ENCODE measurements at regions not wholly inside any gene's neighbourhood (a gene's known extent, or its start where the extent isn't known, plus 50 kb on each side); places are given as distances from the start of the nearest gene placed in this dataset.

GRCh38 chr2:150319085-150319484 lies 168.4 kb downstream of the RND3 start:
- DNase-seq (ENCODE audit: low read depth, low spot score) = no peak
- Histone ChIP-seq H3K27ac (ENCODE audit: low read length) (no peak overlapping the region), H3K27me3 (ENCODE audit: control insufficient read depth, insufficient read depth, low read length) (no peaks in the 10 kb centered on the region), H3K4me3 (ENCODE audit: low read depth in 2 of 2, low read length in 2 of 2) (no peak overlapping the region), H3K36me3 (ENCODE audit: control insufficient read depth, insufficient read depth, low read length) (no peaks in the 10 kb centered on the region), H3K9me3 (ENCODE audit: control insufficient read depth, insufficient read depth, low read depth, low read length) (no peaks in the 10 kb centered on the region), H3K4me1 (ENCODE audit: control insufficient read depth, insufficient read depth, low read length) (no peaks in the 10 kb centered on the region)
- intact Hi-C loops (cut with micrococcal nuclease; ENCODE audit: unreplicated experiment) (no loop called here), in situ Hi-C loops (cut with HindIII; ENCODE audit: low pct_unique_long_range_greater_than_20kb, low sequenced_read_pairs) (no loop called here)
- ChIA-PET POLR2A (no interaction called here), CTCF (no interaction called here)
- BruUV-seq (replicated peaks) = no TSS peak
- TF ChIP-seq REST (IDR thresholded peaks at IDR 0.05; ENCODE audit: insufficient read depth in 1 of 2, low read depth in 2 of 2, low read length in 1 of 2) (no peak), POLR2AphosphoS5 (IDR thresholded peaks at IDR 0.05; ENCODE audit: low read depth, low read length) (no peak), SIN3A (IDR thresholded peaks at IDR 0.05; ENCODE audit: borderline replicate concordance, insufficient read depth, low read depth, low read length) (no peak), TCF7L2 (IDR thresholded peaks at IDR 0.05; ENCODE audit: low read depth, low read length) (no peak), CTCF (IDR thresholded peaks at IDR 0.05) (no peak)
- no peak for ATAC-seq

GRCh38 chr2:150312271-150312670 lies 175.2 kb downstream of the RND3 start:
- no TSS peak for BruUV-seq (replicated peaks)
- no peak for TF ChIP-seq CTCF (IDR thresholded peaks at IDR 0.05)
- no peak for TF ChIP-seq SIN3A (IDR thresholded peaks at IDR 0.05; ENCODE audit: borderline replicate concordance, insufficient read depth, low read depth, low read length)
- TF ChIP-seq REST (IDR thresholded peaks at IDR 0.05; ENCODE audit: insufficient read depth in 1 of 2, low read depth in 2 of 2, low read length in 1 of 2) = no peak
- no peak for TF ChIP-seq TCF7L2 (IDR thresholded peaks at IDR 0.05; ENCODE audit: low read depth, low read length)
- no peak for TF ChIP-seq POLR2AphosphoS5 (IDR thresholded peaks at IDR 0.05; ENCODE audit: low read depth, low read length)
- Histone ChIP-seq H3K9me3 (ENCODE audit: control insufficient read depth, insufficient read depth, low read depth, low read length) (no peaks in the 10 kb centered on the region), H3K36me3 (ENCODE audit: control insufficient read depth, insufficient read depth, low read length) (no peaks in the 10 kb centered on the region), H3K4me1 (ENCODE audit: control insufficient read depth, insufficient read depth, low read length) (no peaks in the 10 kb centered on the region), H3K27ac (ENCODE audit: low read length) (no peak overlapping the region), H3K27me3 (ENCODE audit: control insufficient read depth, insufficient read depth, low read length) (no peaks in the 10 kb centered on the region), H3K4me3 (ENCODE audit: low read depth in 2 of 2, low read length in 2 of 2) (no peak overlapping the region)
- in situ Hi-C loops (cut with HindIII; ENCODE audit: low pct_unique_long_range_greater_than_20kb, low sequenced_read_pairs) (no loop called here), intact Hi-C loops (cut with micrococcal nuclease; ENCODE audit: unreplicated experiment) (no loop called here)
- ATAC-seq = no peak
- CTCF ChIA-PET = no interaction called here
- POLR2A ChIA-PET = no interaction called here
- DNase-seq (ENCODE audit: low read depth, low spot score) = no peak
